AG10803 (cell line): ENCODE measurements at regions not wholly inside any gene's neighbourhood (a gene's known extent, or its start where the extent isn't known, plus 50 kb on each side); places are given as distances from the start of the nearest gene placed in this dataset.

Experiments used
- DNase-seq: peaks from one replicate; pipeline ENCODE4 v3.0.0; 2010; ENCODE audit warnings: low read depth
- H3K4me3 ChIP-seq: 2 replicates; pipeline ENCODE4 v1.5.1; 2011; ENCODE audit warnings: mild to moderate bottlenecking, low read length, control low read depth
- CTCF ChIP-seq: conservative IDR thresholded peaks from 2 replicates; pipeline ENCODE4 v1.5.1; 2011; ENCODE audit warnings: mild to moderate bottlenecking, low read length, control low read depth, inconsistent platforms

GRCh38 chr6:71707059-71707458, 179.3 kb upstream of the RIMS1 start:
- no peak overlapping the region for H3K4me3 ChIP-seq
- TF ChIP-seq CTCF: no peak
- no peak for DNase-seq

- no peak overlapping the region for H3K4me3 ChIP-seq
- DNase-seq: no peak
- no peak for TF ChIP-seq CTCF
Measured at GRCh38 chr6:71720705-71721104, 165.6 kb upstream of the RIMS1 start.

GRCh38 chr6:71721642-71722041, 164.7 kb upstream of the RIMS1 start:
- H3K4me3 ChIP-seq: no peak overlapping the region
- TF ChIP-seq CTCF: no peak
- peak; percentile 77 for DNase-seq

- no peak overlapping the region for H3K4me3 ChIP-seq
- TF ChIP-seq CTCF: no peak
- no peak for DNase-seq
Measured at GRCh38 chr6:71722736-71723135, 163.6 kb upstream of the RIMS1 start.

GRCh38 chr6:71724456-71725125, 161.8 kb upstream of the RIMS1 start:
- peak; percentile 49 for DNase-seq
- H3K4me3 ChIP-seq: no peak overlapping the region
- TF ChIP-seq CTCF: no peak

GRCh38 chr6:71725126-71725470, 161.3 kb upstream of the RIMS1 start:
- no peak for TF ChIP-seq CTCF
- no peak for DNase-seq
- no peak overlapping the region for H3K4me3 ChIP-seq

GRCh38 chr6:71726121-71726520, 160.2 kb upstream of the RIMS1 start:
- no peak overlapping the region for H3K4me3 ChIP-seq
- DNase-seq: no peak
- TF ChIP-seq CTCF: no peak
